ENCODE measurements at regions not wholly inside any gene's neighbourhood (a gene's known extent, or its start where the extent isn't known, plus 50 kb on each side); places are given as distances from the start of the nearest gene placed in this dataset.

DNA sequence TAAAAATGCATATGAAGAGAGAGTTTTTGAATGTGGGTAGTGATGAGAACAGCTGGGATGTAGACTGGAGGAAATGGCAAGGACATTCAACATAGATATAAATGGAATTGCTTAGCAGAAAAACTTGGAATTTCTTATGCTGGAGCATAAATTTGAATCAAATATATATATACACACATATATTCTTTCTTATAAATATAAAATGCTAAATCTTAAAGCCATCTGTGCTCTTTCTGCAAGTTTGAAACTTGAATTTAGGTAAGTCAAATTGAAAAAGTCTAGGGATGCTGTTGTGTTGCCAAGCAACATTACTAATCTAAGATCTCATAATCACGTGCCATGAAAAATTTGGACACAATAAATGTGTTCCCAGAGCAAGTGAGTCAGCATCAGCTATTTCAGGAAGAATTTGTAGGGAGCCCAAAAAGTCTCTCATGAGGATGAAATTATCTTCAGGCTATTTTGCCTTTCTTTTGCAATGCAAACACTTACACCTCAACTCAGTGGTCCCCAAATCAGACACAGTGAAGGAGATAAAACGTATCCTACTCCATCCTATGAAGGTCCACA is 58.4 kb upstream of the ALDH1A1 start:
- H4K20me1 ChIP-seq (replicated peaks; ENCODE audit: insufficient read depth): no peaks in the 10 kb centered on the region
- no peaks in the 10 kb centered on the region for H3K36me3 Mint-ChIP-seq (ENCODE audit: low read depth)
- H3K4me2 ChIP-seq: no peak overlapping the region
- DNase-seq (ENCODE audit: low spot score): no peak
- no peaks in the 10 kb centered on the region for H3K27me3 Mint-ChIP-seq (ENCODE audit: insufficient read depth, low read depth, poor library complexity)
- TF ChIP-seq CREB1 (CRISPR knock-in tag; IDR thresholded peaks at IDR 0.05; ENCODE audit: low read depth) (no peak), ZNF331 (CRISPR knock-in tag; IDR thresholded peaks at IDR 0.05; ENCODE audit: low read depth) (no peak), ZNF114 (CRISPR knock-in tag; IDR thresholded peaks at IDR 0.05) (no peak), EZH2 (IDR thresholded peaks at IDR 0.05; ENCODE audit: low read depth, unreplicated experiment) (no peak), STAT1 (IDR thresholded peaks at IDR 0.05; ENCODE audit: unreplicated experiment) (no peak)
- TF ChIP-seq, protein P1, sequence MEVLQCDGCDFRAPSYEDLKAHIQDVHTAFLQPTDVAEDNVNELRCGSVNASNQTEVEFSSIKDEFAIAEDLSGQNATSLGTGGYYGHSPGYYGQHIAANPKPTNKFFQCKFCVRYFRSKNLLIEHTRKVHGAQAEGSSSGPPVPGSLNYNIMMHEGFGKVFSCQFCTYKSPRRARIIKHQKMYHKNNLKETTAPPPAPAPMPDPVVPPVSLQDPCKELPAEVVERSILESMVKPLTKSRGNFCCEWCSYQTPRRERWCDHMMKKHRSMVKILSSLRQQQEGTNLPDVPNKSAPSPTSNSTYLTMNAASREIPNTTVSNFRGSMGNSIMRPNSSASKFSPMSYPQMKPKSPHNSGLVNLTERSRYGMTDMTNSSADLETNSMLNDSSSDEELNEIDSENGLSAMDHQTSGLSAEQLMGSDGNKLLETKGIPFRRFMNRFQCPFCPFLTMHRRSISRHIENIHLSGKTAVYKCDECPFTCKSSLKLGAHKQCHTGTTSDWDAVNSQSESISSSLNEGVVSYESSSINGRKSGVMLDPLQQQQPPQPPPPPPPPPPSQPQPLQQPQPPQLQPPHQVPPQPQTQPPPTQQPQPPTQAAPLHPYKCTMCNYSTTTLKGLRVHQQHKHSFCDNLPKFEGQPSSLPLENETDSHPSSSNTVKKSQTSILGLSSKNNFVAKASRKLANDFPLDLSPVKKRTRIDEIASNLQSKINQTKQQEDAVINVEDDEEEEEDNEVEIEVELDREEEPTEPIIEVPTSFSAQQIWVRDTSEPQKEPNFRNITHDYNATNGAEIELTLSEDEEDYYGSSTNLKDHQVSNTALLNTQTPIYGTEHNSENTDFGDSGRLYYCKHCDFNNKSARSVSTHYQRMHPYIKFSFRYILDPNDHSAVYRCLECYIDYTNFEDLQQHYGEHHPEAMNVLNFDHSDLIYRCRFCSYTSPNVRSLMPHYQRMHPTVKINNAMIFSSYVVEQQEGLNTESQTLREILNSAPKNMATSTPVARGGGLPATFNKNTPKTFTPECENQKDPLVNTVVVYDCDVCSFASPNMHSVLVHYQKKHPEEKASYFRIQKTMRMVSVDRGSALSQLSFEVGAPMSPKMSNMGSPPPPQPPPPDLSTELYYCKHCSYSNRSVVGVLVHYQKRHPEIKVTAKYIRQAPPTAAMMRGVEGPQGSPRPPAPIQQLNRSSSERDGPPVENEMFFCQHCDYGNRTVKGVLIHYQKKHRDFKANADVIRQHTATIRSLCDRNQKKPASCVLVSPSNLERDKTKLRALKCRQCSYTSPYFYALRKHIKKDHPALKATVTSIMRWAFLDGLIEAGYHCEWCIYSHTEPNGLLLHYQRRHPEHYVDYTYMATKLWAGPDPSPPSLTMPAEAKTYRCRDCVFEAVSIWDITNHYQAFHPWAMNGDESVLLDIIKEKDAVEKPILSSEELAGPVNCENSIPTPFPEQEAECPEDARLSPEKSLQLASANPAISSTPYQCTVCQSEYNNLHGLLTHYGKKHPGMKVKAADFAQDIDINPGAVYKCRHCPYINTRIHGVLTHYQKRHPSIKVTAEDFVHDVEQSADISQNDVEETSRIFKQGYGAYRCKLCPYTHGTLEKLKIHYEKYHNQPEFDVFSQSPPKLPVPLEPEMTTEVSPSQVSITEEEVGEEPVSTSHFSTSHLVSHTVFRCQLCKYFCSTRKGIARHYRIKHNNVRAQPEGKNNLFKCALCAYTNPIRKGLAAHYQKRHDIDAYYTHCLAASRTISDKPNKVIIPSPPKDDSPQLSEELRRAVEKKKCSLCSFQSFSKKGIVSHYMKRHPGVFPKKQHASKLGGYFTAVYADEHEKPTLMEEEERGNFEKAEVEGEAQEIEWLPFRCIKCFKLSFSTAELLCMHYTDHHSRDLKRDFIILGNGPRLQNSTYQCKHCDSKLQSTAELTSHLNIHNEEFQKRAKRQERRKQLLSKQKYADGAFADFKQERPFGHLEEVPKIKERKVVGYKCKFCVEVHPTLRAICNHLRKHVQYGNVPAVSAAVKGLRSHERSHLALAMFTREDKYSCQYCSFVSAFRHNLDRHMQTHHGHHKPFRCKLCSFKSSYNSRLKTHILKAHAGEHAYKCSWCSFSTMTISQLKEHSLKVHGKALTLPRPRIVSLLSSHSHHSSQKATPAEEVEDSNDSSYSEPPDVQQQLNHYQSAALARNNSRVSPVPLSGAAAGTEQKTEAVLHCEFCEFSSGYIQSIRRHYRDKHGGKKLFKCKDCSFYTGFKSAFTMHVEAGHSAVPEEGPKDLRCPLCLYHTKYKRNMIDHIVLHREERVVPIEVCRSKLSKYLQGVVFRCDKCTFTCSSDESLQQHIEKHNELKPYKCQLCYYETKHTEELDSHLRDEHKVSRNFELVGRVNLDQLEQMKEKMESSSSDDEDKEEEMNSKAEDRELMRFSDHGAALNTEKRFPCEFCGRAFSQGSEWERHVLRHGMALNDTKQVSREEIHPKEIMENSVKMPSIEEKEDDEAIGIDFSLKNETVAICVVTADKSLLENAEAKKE (CRISPR knock-in tag; IDR thresholded peaks at IDR 0.05): no peak
- TF ChIP-seq, protein P2, sequence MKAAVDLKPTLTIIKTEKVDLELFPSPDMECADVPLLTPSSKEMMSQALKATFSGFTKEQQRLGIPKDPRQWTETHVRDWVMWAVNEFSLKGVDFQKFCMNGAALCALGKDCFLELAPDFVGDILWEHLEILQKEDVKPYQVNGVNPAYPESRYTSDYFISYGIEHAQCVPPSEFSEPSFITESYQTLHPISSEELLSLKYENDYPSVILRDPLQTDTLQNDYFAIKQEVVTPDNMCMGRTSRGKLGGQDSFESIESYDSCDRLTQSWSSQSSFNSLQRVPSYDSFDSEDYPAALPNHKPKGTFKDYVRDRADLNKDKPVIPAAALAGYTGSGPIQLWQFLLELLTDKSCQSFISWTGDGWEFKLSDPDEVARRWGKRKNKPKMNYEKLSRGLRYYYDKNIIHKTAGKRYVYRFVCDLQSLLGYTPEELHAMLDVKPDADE (IDR thresholded peaks at IDR 0.05): no peak
- no peaks in the 10 kb centered on the region for H3K36me3 ChIP-seq (ENCODE audit: insufficient read depth)
- no peak for ATAC-seq
- H3K4me3 ChIP-seq: no peak overlapping the region
- H3K27me3 ChIP-seq (ENCODE audit: insufficient read depth): no peaks in the 10 kb centered on the region
- H3F3A ChIP-seq (replicated peaks; ENCODE audit: low read depth): no peaks in the 10 kb centered on the region
- H3K9me2 ChIP-seq (ENCODE audit: insufficient read depth): peaks cover 10% of the 10 kb centered on the region; the same call in 1 of the 2 replicates
- H3K27ac ChIP-seq (ENCODE audit: low read depth): no peak overlapping the region
- no peak overlapping the region for H3K27ac Mint-ChIP-seq
- no peaks in the 10 kb centered on the region for H3K9me3 Mint-ChIP-seq
- no peak overlapping the region for H3K4me3 Mint-ChIP-seq
- H2AFZ ChIP-seq: no peak overlapping the region
- H3K4me1 ChIP-seq (ENCODE audit: insufficient read depth): no peaks in the 10 kb centered on the region
- 0 out of 3 replicates have a peak, but pooled peaks cover 3% of the 10 kb centered on the region for H3K4me1 Mint-ChIP-seq
- no peaks in the 10 kb centered on the region for H3K79me2 ChIP-seq (replicated peaks; ENCODE audit: insufficient read depth)
